ENCODE measurements at regions not wholly inside any gene's neighbourhood (a gene's known extent, or its start where the extent isn't known, plus 50 kb on each side); places are given as distances from the start of the nearest gene placed in this dataset.

DNA sequence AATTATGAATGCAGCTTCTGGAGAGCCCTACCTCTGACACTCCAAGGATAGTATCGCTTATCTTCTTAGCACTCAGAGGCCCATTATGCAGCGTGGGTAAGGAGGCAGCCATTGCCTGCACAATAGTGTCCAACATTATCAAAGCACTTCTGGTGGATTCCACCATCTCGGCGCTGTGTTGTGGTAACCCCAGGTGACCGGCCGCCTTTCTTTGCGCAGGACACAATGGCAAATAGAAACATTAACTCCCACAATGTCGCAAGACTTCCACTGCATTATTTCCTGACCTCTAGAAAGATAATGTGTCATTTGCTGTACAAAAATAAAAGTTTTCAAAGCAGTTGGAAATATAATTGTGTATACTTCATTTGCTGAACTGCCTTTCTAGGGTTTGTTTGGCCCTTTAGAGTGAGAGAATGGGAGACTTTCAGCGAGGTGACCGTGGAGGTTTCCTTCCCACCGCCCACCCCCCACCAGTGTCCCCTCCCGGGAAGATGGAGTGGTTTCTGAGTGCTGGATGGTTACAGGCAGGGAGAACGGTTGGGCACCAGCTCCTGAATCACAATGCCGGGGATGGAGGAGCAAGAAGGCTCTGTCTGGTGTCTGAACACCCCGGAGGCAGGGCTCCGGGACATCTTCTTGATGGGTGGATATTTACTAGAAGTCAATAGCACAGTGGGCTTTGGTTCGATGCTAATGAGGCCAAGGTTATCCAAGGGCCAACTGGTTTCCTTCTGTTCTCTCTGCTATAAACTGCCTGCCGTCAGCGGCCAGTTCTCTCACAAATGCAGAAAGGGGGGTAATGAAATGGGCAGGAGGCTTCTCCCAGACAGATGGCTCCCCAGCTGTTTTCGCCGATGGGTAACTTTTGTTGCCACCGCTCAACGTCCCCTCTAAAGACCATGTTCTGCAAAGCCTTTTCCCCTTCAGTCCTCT, 215.4 kb upstream of the PROX1 start (continued):
- no peak for TF ChIP-seq ARNTL (CRISPR knock-in tag; IDR thresholded peaks at IDR 0.05; ENCODE audit: borderline replicate concordance, low read depth)
- no peak for TF ChIP-seq TOX (CRISPR knock-in tag; IDR thresholded peaks at IDR 0.05; ENCODE audit: borderline replicate concordance)
- no peak for TF ChIP-seq ZFP3 (CRISPR knock-in tag; IDR thresholded peaks at IDR 0.05)
- TF ChIP-seq, protein P1, sequence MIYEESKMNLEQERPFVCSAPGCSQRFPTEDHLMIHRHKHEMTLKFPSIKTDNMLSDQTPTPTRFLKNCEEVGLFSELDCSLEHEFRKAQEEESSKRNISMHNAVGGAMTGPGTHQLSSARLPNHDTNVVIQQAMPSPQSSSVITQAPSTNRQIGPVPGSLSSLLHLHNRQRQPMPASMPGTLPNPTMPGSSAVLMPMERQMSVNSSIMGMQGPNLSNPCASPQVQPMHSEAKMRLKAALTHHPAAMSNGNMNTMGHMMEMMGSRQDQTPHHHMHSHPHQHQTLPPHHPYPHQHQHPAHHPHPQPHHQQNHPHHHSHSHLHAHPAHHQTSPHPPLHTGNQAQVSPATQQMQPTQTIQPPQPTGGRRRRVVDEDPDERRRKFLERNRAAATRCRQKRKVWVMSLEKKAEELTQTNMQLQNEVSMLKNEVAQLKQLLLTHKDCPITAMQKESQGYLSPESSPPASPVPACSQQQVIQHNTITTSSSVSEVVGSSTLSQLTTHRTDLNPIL (CRISPR knock-in tag; IDR thresholded peaks at IDR 0.05; ENCODE audit: low read depth) = no peak

DNA sequence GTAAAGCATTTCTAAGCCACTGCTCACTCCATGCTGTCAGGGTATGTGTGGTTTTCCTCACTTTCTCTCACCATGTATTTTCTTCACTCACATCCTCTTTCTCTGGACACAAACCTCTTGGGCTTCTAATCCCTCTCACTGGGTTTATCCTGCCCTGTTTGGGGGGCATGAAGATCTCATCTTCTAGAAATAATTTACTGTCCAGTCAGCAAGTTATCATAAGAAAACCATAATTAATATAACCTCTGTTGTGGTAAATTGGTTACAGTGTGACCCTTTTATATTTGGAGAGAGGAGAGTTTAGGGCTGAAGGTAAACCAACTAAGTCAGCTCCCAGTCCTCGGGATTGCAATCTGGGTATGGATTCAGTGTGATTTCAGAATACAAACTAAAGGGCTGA, 213.8 kb upstream of the PROX1 start:
- no peak for ATAC-seq

DNA sequence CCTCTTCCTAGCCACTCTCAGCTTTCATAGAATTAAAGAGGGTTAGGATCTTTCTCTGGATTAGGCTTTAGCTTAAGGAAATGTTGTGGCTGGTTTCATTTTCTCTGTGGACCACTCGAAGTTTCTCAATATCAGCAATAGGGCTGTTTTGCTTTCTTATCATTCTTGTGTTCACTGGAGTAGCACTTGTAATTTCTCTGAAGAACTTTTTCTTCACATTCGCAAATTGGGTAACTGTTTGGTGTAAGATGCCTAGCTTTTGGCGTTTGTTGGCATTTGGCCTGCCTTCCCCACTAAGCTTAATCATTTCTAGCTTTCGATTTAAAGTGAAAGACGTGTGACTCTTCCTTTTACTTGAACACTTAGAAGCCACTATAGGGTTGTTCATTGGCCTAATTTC, 210.8 kb upstream of the PROX1 start:
- ATAC-seq = no peak
- no peak for TF ChIP-seq BACH2 (CRISPR knock-in tag; IDR thresholded peaks at IDR 0.05; ENCODE audit: borderline replicate concordance)
- no peak for TF ChIP-seq CSDC2 (CRISPR knock-in tag; IDR thresholded peaks at IDR 0.05)
- TF ChIP-seq OSR1 (CRISPR knock-in tag; IDR thresholded peaks at IDR 0.05) = no peak
- TF ChIP-seq, protein P2, sequence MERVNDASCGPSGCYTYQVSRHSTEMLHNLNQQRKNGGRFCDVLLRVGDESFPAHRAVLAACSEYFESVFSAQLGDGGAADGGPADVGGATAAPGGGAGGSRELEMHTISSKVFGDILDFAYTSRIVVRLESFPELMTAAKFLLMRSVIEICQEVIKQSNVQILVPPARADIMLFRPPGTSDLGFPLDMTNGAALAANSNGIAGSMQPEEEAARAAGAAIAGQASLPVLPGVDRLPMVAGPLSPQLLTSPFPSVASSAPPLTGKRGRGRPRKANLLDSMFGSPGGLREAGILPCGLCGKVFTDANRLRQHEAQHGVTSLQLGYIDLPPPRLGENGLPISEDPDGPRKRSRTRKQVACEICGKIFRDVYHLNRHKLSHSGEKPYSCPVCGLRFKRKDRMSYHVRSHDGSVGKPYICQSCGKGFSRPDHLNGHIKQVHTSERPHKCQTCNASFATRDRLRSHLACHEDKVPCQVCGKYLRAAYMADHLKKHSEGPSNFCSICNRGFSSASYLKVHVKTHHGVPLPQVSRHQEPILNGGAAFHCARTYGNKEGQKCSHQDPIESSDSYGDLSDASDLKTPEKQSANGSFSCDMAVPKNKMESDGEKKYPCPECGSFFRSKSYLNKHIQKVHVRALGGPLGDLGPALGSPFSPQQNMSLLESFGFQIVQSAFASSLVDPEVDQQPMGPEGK (CRISPR knock-in tag; IDR thresholded peaks at IDR 0.05; ENCODE audit: borderline replicate concordance) = no peak
- no peak for TF ChIP-seq ZNF70 (CRISPR knock-in tag; IDR thresholded peaks at IDR 0.05)

More for the DNA sequence above, 213.8 kb upstream of the PROX1 start:
- no peak for TF ChIP-seq BACH2 (CRISPR knock-in tag; IDR thresholded peaks at IDR 0.05; ENCODE audit: borderline replicate concordance)
- TF ChIP-seq, protein P3, sequence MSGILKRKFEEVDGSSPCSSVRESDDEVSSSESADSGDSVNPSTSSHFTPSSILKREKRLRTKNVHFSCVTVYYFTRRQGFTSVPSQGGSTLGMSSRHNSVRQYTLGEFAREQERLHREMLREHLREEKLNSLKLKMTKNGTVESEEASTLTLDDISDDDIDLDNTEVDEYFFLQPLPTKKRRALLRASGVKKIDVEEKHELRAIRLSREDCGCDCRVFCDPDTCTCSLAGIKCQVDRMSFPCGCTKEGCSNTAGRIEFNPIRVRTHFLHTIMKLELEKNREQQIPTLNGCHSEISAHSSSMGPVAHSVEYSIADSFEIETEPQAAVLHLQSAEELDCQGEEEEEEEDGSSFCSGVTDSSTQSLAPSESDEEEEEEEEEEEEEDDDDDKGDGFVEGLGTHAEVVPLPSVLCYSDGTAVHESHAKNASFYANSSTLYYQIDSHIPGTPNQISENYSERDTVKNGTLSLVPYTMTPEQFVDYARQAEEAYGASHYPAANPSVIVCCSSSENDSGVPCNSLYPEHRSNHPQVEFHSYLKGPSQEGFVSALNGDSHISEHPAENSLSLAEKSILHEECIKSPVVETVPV (CRISPR knock-in tag; IDR thresholded peaks at IDR 0.05) = no peak
- TF ChIP-seq SNAI2 (CRISPR knock-in tag; IDR thresholded peaks at IDR 0.05) = no peak
- TF ChIP-seq, protein P4, sequence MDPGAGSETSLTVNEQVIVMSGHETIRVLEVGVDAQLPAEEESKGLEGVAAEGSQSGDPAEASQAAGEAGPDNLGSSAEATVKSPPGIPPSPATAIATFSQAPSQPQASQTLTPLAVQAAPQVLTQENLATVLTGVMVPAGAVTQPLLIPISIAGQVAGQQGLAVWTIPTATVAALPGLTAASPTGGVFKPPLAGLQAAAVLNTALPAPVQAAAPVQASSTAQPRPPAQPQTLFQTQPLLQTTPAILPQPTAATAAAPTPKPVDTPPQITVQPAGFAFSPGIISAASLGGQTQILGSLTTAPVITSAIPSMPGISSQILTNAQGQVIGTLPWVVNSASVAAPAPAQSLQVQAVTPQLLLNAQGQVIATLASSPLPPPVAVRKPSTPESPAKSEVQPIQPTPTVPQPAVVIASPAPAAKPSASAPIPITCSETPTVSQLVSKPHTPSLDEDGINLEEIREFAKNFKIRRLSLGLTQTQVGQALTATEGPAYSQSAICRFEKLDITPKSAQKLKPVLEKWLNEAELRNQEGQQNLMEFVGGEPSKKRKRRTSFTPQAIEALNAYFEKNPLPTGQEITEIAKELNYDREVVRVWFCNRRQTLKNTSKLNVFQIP (CRISPR knock-in tag; IDR thresholded peaks at IDR 0.05; ENCODE audit: borderline replicate concordance, low read depth) = no peak
- no peak for TF ChIP-seq ZNF8 (CRISPR knock-in tag; IDR thresholded peaks at IDR 0.05)
- TF ChIP-seq PPARA (CRISPR knock-in tag; IDR thresholded peaks at IDR 0.05; ENCODE audit: borderline replicate concordance) = no peak
- TF ChIP-seq, protein P1 (CRISPR knock-in tag; IDR thresholded peaks at IDR 0.05; ENCODE audit: low read depth) = no peak
- TF ChIP-seq ZFP3 (CRISPR knock-in tag; IDR thresholded peaks at IDR 0.05) = no peak
- TF ChIP-seq GLIS3 (CRISPR knock-in tag; IDR thresholded peaks at IDR 0.05) = no peak
- no peak for TF ChIP-seq ZNF565 (CRISPR knock-in tag; conservative IDR thresholded peaks at IDR 0.05; ENCODE audit: low read depth)
- no peak for TF ChIP-seq OSR1 (CRISPR knock-in tag; IDR thresholded peaks at IDR 0.05)
- no peak for TF ChIP-seq TCF4 (CRISPR knock-in tag; IDR thresholded peaks at IDR 0.05; ENCODE audit: borderline replicate concordance)

DNA sequence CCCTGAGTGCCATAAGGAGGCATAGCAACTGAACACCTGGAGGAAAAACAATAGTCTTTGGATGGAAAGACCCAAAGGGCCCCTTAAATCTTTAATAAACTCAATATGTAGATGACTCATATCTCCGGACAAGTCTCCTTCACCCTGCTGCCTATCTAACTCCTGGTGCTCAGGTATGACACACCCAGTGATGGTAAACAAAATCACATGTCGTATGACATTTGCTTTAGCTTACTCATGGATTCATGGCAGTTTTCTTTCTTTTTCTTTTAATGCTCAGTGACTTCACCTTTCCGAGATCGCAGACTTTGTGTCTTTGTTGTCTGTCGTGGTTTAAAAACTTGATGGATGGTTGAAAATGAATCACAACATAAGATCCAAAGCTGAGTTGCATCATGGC, 208.5 kb upstream of the PROX1 start:
- TF ChIP-seq TCF4 (CRISPR knock-in tag; IDR thresholded peaks at IDR 0.05; ENCODE audit: borderline replicate concordance) = no peak
- TF ChIP-seq ZC3H10 (CRISPR knock-in tag; IDR thresholded peaks at IDR 0.05) = no peak
- TF ChIP-seq, protein P2 (CRISPR knock-in tag; IDR thresholded peaks at IDR 0.05; ENCODE audit: borderline replicate concordance) = no peak
- TF ChIP-seq TOX (CRISPR knock-in tag; IDR thresholded peaks at IDR 0.05; ENCODE audit: borderline replicate concordance) = no peak
- no peak for TF ChIP-seq ZNF8 (CRISPR knock-in tag; IDR thresholded peaks at IDR 0.05)
- TF ChIP-seq ZFP30 (CRISPR knock-in tag; IDR thresholded peaks at IDR 0.05) = no peak
- ATAC-seq = no peak

All from SK-N-SH treated with all-trans-retinoic acid at 6 μM for 48 hours (cell line).